Astrocyte of the spinal cord (primary cell): ENCODE measurements at regions not wholly inside any gene's neighbourhood (a gene's known extent, or its start where the extent isn't known, plus 50 kb on each side); places are given as distances from the start of the nearest gene placed in this dataset.

Experiments
- DNase-seq: peaks from one replicate; pipeline ENCODE4 v3.0.0; 2011; ENCODE audit warnings: low read depth, low spot score
- H3K4me3 ChIP-seq: 2 replicates; pipeline ENCODE4 v1.5.1; 2011; ENCODE audit warnings: low read depth, mild to moderate bottlenecking, low read length, moderate library complexity
- in situ Hi-C: cut with HindIII; loops from 2 replicates; pipeline ENCODE4 v1.10.0; 2017; ENCODE audit warnings: low sequenced_read_pairs
- TF ChIP-seq, protein P1 (sequence below): IDR thresholded peaks from 2 replicates; pipeline ENCODE4 v1.5.1; 2012; ENCODE audit warnings: low read depth, mild to moderate bottlenecking, low read length, inconsistent platforms

DNA sequence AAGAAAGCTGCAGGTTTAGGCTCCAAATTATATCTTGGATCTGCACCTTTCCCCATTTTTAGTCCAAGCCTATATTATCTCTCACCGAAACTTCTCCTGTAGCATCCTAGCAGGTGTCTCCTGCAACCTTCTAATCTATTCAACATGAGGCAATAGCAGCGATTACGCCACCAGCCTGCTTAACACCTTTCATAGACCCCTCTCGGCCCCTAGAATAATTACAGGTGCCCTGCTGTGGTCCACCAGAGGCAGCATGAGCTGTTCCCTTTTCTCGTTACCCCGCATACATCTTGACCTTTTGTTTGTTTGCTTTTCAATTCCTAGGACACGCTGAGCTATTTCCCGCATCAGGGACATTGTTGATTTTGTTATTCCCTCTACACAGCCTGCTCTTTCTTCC is 361.9 kb downstream of the CYRIA start:
- TF ChIP-seq, protein P1, sequence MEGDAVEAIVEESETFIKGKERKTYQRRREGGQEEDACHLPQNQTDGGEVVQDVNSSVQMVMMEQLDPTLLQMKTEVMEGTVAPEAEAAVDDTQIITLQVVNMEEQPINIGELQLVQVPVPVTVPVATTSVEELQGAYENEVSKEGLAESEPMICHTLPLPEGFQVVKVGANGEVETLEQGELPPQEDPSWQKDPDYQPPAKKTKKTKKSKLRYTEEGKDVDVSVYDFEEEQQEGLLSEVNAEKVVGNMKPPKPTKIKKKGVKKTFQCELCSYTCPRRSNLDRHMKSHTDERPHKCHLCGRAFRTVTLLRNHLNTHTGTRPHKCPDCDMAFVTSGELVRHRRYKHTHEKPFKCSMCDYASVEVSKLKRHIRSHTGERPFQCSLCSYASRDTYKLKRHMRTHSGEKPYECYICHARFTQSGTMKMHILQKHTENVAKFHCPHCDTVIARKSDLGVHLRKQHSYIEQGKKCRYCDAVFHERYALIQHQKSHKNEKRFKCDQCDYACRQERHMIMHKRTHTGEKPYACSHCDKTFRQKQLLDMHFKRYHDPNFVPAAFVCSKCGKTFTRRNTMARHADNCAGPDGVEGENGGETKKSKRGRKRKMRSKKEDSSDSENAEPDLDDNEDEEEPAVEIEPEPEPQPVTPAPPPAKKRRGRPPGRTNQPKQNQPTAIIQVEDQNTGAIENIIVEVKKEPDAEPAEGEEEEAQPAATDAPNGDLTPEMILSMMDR: no peak
- in situ Hi-C loops: no loop called here
- DNase-seq: no peak
- no peak overlapping the region for H3K4me3 ChIP-seq

DNA sequence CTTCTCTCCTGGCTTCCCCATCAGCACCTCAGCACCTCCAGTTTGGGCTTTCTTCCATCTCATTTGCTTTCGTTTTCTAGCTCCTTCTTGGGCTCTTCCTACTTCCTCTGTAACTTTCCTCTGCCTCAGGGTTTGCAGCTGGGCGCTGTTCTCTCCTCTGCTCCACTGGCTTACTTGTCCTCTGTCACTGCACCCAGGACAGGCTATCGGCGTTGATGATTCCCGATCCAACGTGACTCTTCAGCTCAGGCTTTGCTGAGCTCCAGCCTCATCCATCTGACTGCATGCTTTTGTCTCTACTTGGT is 362.4 kb downstream of the CYRIA start:
- DNase-seq: no peak
- TF ChIP-seq, protein P1: no peak

DNA sequence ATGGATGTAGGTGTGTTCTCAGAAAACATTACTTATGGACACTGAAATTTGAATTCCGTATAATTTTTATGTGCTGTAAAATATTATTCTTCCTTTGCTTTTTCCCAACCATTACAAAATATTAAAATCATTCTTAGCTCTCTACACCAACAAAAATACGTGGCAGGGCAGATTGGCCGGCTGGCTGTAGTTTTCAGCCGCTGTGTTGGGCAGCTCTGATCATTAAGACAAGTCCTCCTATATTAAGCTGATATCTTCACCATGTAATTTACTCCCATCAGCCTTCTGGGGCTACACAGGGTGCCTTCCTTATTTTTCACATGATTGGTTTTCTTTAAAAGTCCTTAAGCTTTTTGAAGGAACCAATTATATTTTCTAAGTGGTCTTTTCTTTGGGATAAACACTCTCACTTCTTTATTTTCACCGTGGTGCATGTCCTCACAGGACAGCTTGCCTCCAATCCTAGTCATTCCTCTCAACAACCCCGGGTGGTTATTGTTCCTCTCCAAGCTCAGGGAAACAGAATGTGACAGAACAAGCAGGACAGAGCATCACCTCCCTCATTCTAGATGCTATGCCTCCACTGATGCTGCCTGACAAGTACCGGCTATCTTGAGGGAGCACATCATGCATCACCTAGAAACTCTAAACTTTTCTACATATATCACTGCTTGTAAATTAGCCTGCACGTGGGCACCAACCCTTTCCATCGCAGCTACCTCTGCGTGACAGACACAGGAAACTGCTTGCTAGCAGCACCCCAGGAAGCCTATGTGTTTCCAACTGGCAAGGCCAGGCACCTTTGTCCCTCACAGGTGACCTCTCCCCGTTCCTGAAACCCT is 362.3 kb downstream of the MYCN start:
- no peak overlapping the region for H3K4me3 ChIP-seq
- TF ChIP-seq, protein P1: no peak
- in situ Hi-C loops: no loop called here
- no peak for DNase-seq

More for the DNA sequence above, 362.4 kb downstream of the CYRIA start:
- in situ Hi-C loops: no loop called here
- H3K4me3 ChIP-seq: no peak overlapping the region

DNA sequence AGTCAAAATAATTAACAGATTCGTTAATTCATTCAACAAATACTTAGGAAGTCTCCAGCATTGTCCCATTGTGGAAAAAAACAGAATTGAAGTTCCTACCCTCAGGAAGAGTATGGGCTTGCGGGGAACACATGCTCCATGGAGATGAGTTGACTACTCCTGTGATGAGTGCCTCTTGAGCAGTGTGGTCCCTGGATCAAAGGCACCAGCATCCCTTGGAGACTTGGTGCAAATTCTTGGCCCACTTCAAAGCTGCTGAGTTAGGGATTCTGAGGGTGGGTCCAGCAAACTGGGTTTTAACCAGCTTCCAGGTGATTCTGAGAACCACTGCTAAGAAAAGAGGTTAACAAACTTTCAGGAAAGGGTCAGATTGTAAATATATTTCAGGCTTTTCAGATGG is 361.6 kb downstream of the MYCN start:
- no peak overlapping the region for H3K4me3 ChIP-seq
- in situ Hi-C loops: no loop called here
- DNase-seq: no peak
- TF ChIP-seq, protein P1: no peak

DNA sequence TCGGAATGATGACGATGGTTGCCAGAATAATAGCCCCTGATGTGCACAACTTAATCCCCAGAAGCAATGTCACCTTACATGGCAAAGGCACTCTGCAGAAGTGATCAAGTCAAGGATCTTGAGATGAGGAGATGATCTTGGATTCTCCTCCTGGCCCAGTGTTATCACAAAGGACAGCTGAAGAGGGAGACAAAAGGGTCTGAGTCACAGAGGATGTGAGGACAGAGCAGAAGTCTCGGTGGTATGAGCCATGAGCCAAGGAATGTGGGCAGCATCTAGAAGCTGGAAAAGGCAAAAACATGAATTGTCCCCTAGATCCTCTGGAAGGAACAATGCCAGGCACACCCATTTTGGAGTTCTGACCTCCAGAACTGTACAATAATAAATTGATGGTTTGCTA is 358.5 kb downstream of the MYCN start:
- no peak overlapping the region for H3K4me3 ChIP-seq
- in situ Hi-C loops: no loop called here
- no peak for DNase-seq
- TF ChIP-seq, protein P1: no peak

DNA sequence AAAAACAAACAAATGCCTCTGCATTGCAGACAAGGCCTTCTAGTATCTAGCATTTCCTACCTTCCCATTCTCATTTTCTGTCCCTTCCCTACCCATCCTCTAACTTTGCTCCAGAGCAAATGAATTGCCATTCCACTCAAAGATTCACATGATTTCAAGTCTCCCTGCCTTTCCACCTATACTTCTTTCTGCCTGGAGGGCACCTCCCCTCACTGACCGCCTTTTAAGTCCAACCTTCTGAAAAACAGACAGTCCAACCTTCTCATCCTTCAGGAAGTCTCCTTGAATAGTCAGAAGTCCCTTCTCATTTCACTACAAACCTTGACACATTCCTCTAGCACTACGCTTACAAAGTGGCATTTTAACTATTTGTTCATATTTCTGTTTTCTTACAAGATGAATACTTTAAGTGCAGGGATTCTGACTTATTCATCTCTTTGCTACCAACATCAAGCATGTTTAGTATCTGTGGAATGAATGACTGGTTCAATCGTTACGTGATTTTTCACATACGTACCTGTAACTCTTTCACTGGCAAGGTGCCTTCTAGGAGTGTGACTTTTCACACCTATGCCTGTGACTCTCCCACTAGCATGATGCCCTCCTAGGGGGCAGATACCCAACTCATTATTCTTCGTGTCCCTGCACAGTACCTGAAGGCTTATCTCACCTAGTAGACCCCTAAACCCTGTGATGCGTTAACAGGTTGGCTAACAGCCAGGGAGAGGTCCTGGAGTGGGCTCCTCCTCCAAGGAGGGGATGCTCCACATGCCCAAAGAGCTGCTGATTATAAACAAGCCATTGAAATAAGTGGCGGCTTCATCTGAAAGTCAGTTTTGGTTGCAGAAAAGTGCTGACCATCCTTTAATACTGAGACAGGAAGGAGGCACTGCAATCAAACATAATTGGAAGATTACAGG is 356.2 kb downstream of the MYCN start:
- in situ Hi-C loops: no loop called here
- no peak overlapping the region for H3K4me3 ChIP-seq
- TF ChIP-seq, protein P1: no peak
- DNase-seq: no peak
